Inflammatory macrophage treated with lipopolysaccharide for 1 hour (primary cell): ENCODE measurements at regions not wholly inside any gene's neighbourhood (a gene's known extent, or its start where the extent isn't known, plus 50 kb on each side); places are given as distances from the start of the nearest gene placed in this dataset.
"Not testable (repeated sequence)": the region's sequence is repeated elsewhere in the genome, so short reads cannot be mapped to it uniquely, and the experiment has no call there.

ENCODE experiments used
- DNase-seq, 2 donors: peaks; one replicate each; pipeline ENCODE4 v3.0.0-alpha.2; 2020 to 2022

GRCh38 chr6:167409079-167409478, 84.2 kb downstream of the TTLL2 start:
- DNase-seq: no peak

- no peak for DNase-seq
These were observed 84.8 kb downstream of the TTLL2 start for GRCh38 chr6:167409694-167410093.

GRCh38 chr6:167410462-167410861, 85.6 kb downstream of the TTLL2 start:
- DNase-seq: no peak

- no peak for DNase-seq
These were observed 87.6 kb downstream of the TTLL2 start for GRCh38 chr6:167412506-167412905.

- DNase-seq: no peak
These were observed 90.6 kb downstream of the TTLL2 start for GRCh38 chr6:167415441-167415961.

GRCh38 chr6:167416676-167417430, 92.0 kb downstream of the TTLL2 start:
- no peak for DNase-seq

- no peak for DNase-seq
These were observed 95.3 kb downstream of the TTLL2 start for GRCh38 chr6:167420177-167420576.

GRCh38 chr6:167420858-167421766, 96.2 kb downstream of the TTLL2 start:
- no peak for DNase-seq

- not testable (repeated sequence) for DNase-seq
These were observed 97.1 kb downstream of the TTLL2 start for GRCh38 chr6:167421944-167422343.

GRCh38 chr6:167422934-167423333, 98.0 kb downstream of the TTLL2 start:
- DNase-seq: no peak

- no peak for DNase-seq
These were observed 99.3 kb downstream of the TTLL2 start for GRCh38 chr6:167424060-167424673.

GRCh38 chr6:167424700-167425099, 99.8 kb downstream of the TTLL2 start:
- no peak for DNase-seq

- DNase-seq: no peak
These were observed 101.2 kb downstream of the TTLL2 start for GRCh38 chr6:167426084-167426483.

GRCh38 chr6:167426651-167427050, 101.8 kb downstream of the TTLL2 start:
- no peak for DNase-seq

- no peak for DNase-seq
These were observed 103.9 kb downstream of the TTLL2 start for GRCh38 chr6:167428664-167429333.

- DNase-seq: no peak
These were observed 104.5 kb downstream of the TTLL2 start for GRCh38 chr6:167429353-167429752.

GRCh38 chr6:167435209-167435728, 110.4 kb downstream of the TTLL2 start:
- DNase-seq: no peak

GRCh38 chr6:167437888-167438484, 113.1 kb downstream of the TTLL2 start:
- DNase-seq: no peak

GRCh38 chr6:167441715-167442206, 116.9 kb downstream of the TTLL2 start:
- DNase-seq: no peak

- DNase-seq: no peak
These were observed 117.4 kb downstream of the TTLL2 start for GRCh38 chr6:167442245-167442644.

GRCh38 chr6:167442796-167443680, 118.2 kb downstream of the TTLL2 start:
- no peak for DNase-seq
